Heart right ventricle (tissue), 16 donors: ENCODE measurements at regions not wholly inside any gene's neighbourhood (a gene's known extent, or its start where the extent isn't known, plus 50 kb on each side); places are given as distances from the start of the nearest gene placed in this dataset.

ENCODE experiments used
- ATAC-seq, 8 donors: fragments of 200-7000 bp; cut with Tn5 transposase; one replicate each; pipeline ENCODE4 v1.9.1; 2020; ENCODE audit warnings: mild to moderate bottlenecking in 8 of 8, moderate library complexity in 8 of 8, moderate number of reproducible peaks in 1 of 8
- DNase-seq, 2 donors: peaks; one replicate each; pipeline ENCODE4 v3.0.0-alpha.2; 2020
- H3K27ac ChIP-seq, 10 donors: fragments of 200-600 bp; sonication (generic) in 2 of 10; one replicate each; pipeline versions ENCODE4 v1.5.0 to v1.8.0; 2020 to 2022; ENCODE audit warnings: mild to moderate bottlenecking in 3 of 10
- H3K27me3 ChIP-seq, 7 donors: fragments of 200-600 bp; one replicate each; pipeline ENCODE4 v1.8.0; 2021 to 2022; ENCODE audit warnings: mild to moderate bottlenecking in 2 of 7
- H3K36me3 ChIP-seq, 9 donors: fragments of 200-600 bp; sonication (generic) in 1 of 9; one replicate each; pipeline versions ENCODE4 v1.5.0 to v1.8.0; 2020 to 2022; ENCODE audit warnings: mild to moderate bottlenecking in 2 of 9
- H3K4me1 ChIP-seq, 9 donors: fragments of 200-600 bp; sonication (generic) in 1 of 9; one replicate each; pipeline versions ENCODE4 v1.5.0 to v1.8.0; 2020 to 2022; ENCODE audit warnings: mild to moderate bottlenecking in 4 of 9
- H3K4me3 ChIP-seq, 10 donors: fragments of 200-600 bp; sonication (generic) in 2 of 10; one replicate each; pipeline versions ENCODE4 v1.5.0 to v1.8.0; 2020 to 2022; ENCODE audit warnings: mild to moderate bottlenecking in 7 of 10, moderate library complexity in 2 of 10
- H3K9me3 ChIP-seq, 11 donors: fragments of 200-600 bp in 10 of 11; sonication (generic) in 2 of 11; one replicate each; pipeline versions ENCODE4 v1.5.0 to v1.8.0; 2013 to 2022; ENCODE audit warnings: mild to moderate bottlenecking in 2 of 11, control low read depth in 1 of 11, moderate library complexity in 1 of 11
- CTCF ChIP-seq, 9 donors: fragments of 200-600 bp; sonication (generic) in 2 of 9; IDR thresholded peaks; one replicate each; pipeline versions ENCODE4 v1.5.0 to v1.8.0; 2021 to 2022; ENCODE audit warnings: antibody characterized with exemption in 9 of 9, mild to moderate bottlenecking in 5 of 9, moderate library complexity in 1 of 9
- WGBS, 2 donors: extraction: QIAGEN DNeasy Blood & Tissue Kit; methylation state at CpG; one replicate each; pipeline ENCODE4 v1.1.7; 2013; ENCODE audit warnings: inconsistent platforms in 1 of 2; 5-methylcytosine and 5-hydroxymethylcytosine counted together
- intact Hi-C, 10 donors: fragments of 100-400 bp; cut with DNase I; formaldehyde crosslinking; loops; one replicate each; pipeline versions ENCODE4 v1.11.1 to v1.14.2; 2022
- donor health status: Arrhythmogenic right ventricular cardiomyopathy.
- donor health status: ischemic (EF 13 %, LVEDD 7.1; RV severe dilation, severe dysfunction).
- donor health status: healthy with polysubstance abuse.
- donor health status: DM: no; HTN: yes; CAD: no.
- donor health status: DM: no; HTN: no; CAD: no.
- donor health status: ischemic (EF 25% LVEDD 6.9; RV normal size, moderate dysfunction).
- donor health status: ischemic (EF 25% LVEDD 5.7; RV mildly dilated, moderate dysfunction).
- donor health status: healthy.
- donor health status: DM: yes; HTN: yes; CAD: no.
- donor health status: Ischemic cardiomyopathy.
- donor health status: ischemic (EF 35%, LVEDD 5.7; RV mildly dilated, moderate dysfunction).
- donor health status: nonischemic (EF 11% LVEDD 7.7; RV severe dilation, severe dysfunction).
- donor health status: DM: yes; HTN: yes; CAD: no.
- donor health status: PGD.
- donor health status: ischemic (EF 29% LVEDD 5.4; RV normal size, mild dysfunction).
- donor health status: nonischemic (EF 23%, LVEDD 6.1; RV moderate dilation, normal function).

- Histone ChIP-seq H3K4me3 (no peak overlapping the region), H3K36me3 (no peaks in the 10 kb centered on the region), H3K4me1 (no peaks in the 10 kb centered on the region), H3K9me3 (peaks cover 0 to 16% (median 0%) of the 10 kb centered on the region in 11 donors), H3K27me3 (no peaks in the 10 kb centered on the region), H3K27ac (no peak overlapping the region)
- intact Hi-C loops, result no loop called here
- no peak for DNase-seq
- ATAC-seq, result no peak
- 61 to 79% methylated on average over 1 of the region's 1 CpG for WGBS, 2 donors
- TF ChIP-seq CTCF (IDR thresholded peaks at IDR 0.05), result no peak
Measured at GRCh38 chr4:27304751-27305150, 444.1 kb downstream of the STIM2 start.

- intact Hi-C loops, result no loop called here
- H3K4me1 ChIP-seq, result no peaks in the 10 kb centered on the region
- WGBS, 2 donors, result 0% methylated on average over 1 of the region's 1 CpG
- H3K27ac ChIP-seq, result no peak overlapping the region
- H3K36me3 ChIP-seq, result no peaks in the 10 kb centered on the region
- ATAC-seq (no peak), DNase-seq (no peak)
- H3K27me3 ChIP-seq, result no peaks in the 10 kb centered on the region
- no peak for TF ChIP-seq CTCF (IDR thresholded peaks at IDR 0.05)
- no peak overlapping the region for H3K4me3 ChIP-seq
- H3K9me3 ChIP-seq, result peaks cover 0 to 15% (median 0%) of the 10 kb centered on the region in 11 donors
Measured at GRCh38 chr4:27305246-27305645, 444.6 kb downstream of the STIM2 start.

- no peak overlapping the region for H3K4me3 ChIP-seq
- no peak for TF ChIP-seq CTCF (IDR thresholded peaks at IDR 0.05)
- 72% methylated on average over 6 of the region's 6 CpGs for whole genome bisulfite sequencing, 2 donors
Measured at GRCh38 chr4:27308379-27308778, 447.7 kb downstream of the STIM2 start.

GRCh38 chr4:27315625-27316024 lies 455.0 kb downstream of the STIM2 start:
- ATAC-seq, result no peak
- H3K4me1 ChIP-seq, result no peaks in the 10 kb centered on the region
- no peak for DNase-seq
- intact Hi-C loops, result loop anchor here in 1 of 10 donors (5.0 kb wide), 1 partner anchor 268 kb away; no protein-coding TSS in a partner anchor
- no peak for TF ChIP-seq CTCF (IDR thresholded peaks at IDR 0.05)
- H3K27me3 ChIP-seq, result peaks cover 0 to 8% (median 0%) of the 10 kb centered on the region in 7 donors
- H3K4me3 ChIP-seq, result no peak overlapping the region
- H3K27ac ChIP-seq, result no peak overlapping the region
- no peaks in the 10 kb centered on the region for H3K9me3 ChIP-seq
- no peaks in the 10 kb centered on the region for H3K36me3 ChIP-seq

More at GRCh38 chr4:27308379-27308778, 447.7 kb downstream of the STIM2 start:
- H3K27ac ChIP-seq, result no peak overlapping the region
- no peaks in the 10 kb centered on the region for H3K36me3 ChIP-seq
- no peaks in the 10 kb centered on the region for H3K4me1 ChIP-seq
- no peak for DNase-seq
- intact Hi-C loops, result no loop called here
- no peaks in the 10 kb centered on the region for H3K27me3 ChIP-seq
- peaks cover 0 to 3% (median 0%) of the 10 kb centered on the region in 11 donors for H3K9me3 ChIP-seq
- no peak for ATAC-seq
